HG02588 (cell line): ENCODE measurements at regions not wholly inside any gene's neighbourhood (a gene's known extent, or its start where the extent isn't known, plus 50 kb on each side); places are given as distances from the start of the nearest gene placed in this dataset.
"Not testable (repeated sequence)": the region's sequence is repeated elsewhere in the genome, so short reads cannot be mapped to it uniquely, and the experiment has no call there.

Source experiments
- ATAC-seq: cut with Tn5 transposase; IDR thresholded peaks from one replicate; pipeline ENCODE4 v1.9.1; 2021; ENCODE audit warnings: mild to moderate bottlenecking, moderate library complexity; ENCODE audit not compliant: unreplicated experiment

- no peak for ATAC-seq
Measured at GRCh38 chr5:12668564-12668963, 764.3 kb upstream of the CTNND2 start.

- not testable (repeated sequence) for ATAC-seq
Measured at GRCh38 chr5:12667818-12668217, 763.6 kb upstream of the CTNND2 start.

- not testable (repeated sequence) for ATAC-seq
Measured at GRCh38 chr5:12665772-12666171, 761.5 kb upstream of the CTNND2 start.

- no peak for ATAC-seq
Measured at GRCh38 chr5:12662545-12663314, 758.5 kb upstream of the CTNND2 start.

GRCh38 chr5:12661617-12662370 lies 757.5 kb upstream of the CTNND2 start:
- ATAC-seq, result no peak

GRCh38 chr5:12660279-12661107 lies 756.2 kb upstream of the CTNND2 start:
- not testable (repeated sequence) for ATAC-seq

- ATAC-seq, result no peak
Measured at GRCh38 chr5:12659686-12660085, 755.4 kb upstream of the CTNND2 start.

GRCh38 chr5:12658871-12659446 lies 754.7 kb upstream of the CTNND2 start:
- ATAC-seq, result no peak

- not testable (repeated sequence) for ATAC-seq
Measured at GRCh38 chr5:12657914-12658474, 753.7 kb upstream of the CTNND2 start.

GRCh38 chr5:12655675-12656074 lies 751.4 kb upstream of the CTNND2 start:
- ATAC-seq, result no peak

- ATAC-seq, result no peak
Measured at GRCh38 chr5:12652201-12652600, 748.0 kb upstream of the CTNND2 start.

GRCh38 chr5:12648558-12648957 lies 744.3 kb upstream of the CTNND2 start:
- ATAC-seq, result no peak

GRCh38 chr5:12647613-12648012 lies 743.4 kb upstream of the CTNND2 start:
- ATAC-seq, result no peak

GRCh38 chr5:12645582-12645981 lies 741.3 kb upstream of the CTNND2 start:
- no peak for ATAC-seq

- ATAC-seq, result no peak
Measured at GRCh38 chr5:12636209-12636608, 732.0 kb upstream of the CTNND2 start.

- no peak for ATAC-seq
Measured at GRCh38 chr5:12626556-12626955, 722.3 kb upstream of the CTNND2 start.

GRCh38 chr5:12625667-12626263 lies 721.5 kb upstream of the CTNND2 start:
- no peak for ATAC-seq

GRCh38 chr5:12624776-12625560 lies 720.7 kb upstream of the CTNND2 start:
- ATAC-seq, result no peak

GRCh38 chr5:12623408-12623807 lies 719.2 kb upstream of the CTNND2 start:
- no peak for ATAC-seq
